HUES48 (cell line): ENCODE measurements at regions not wholly inside any gene's neighbourhood (a gene's known extent, or its start where the extent isn't known, plus 50 kb on each side); places are given as distances from the start of the nearest gene placed in this dataset.
"Not testable (repeated sequence)": the region's sequence is repeated elsewhere in the genome, so short reads cannot be mapped to it uniquely, and the experiment has no call there.

Source experiments
- H3K27ac ChIP-seq: one replicate; pipeline ENCODE4 v1.7.0; 2013; ENCODE audit warnings: low read depth, low read length, inconsistent platforms
- H3K27me3 ChIP-seq: 2 replicates; pipeline ENCODE4 v1.6.1; 2013; ENCODE audit warnings: mild to moderate bottlenecking, low read length; ENCODE audit not compliant: control insufficient read depth, insufficient read depth
- H3K36me3 ChIP-seq: 2 replicates; pipeline ENCODE4 v1.6.1; 2013; ENCODE audit warnings: low read length; ENCODE audit not compliant: control insufficient read depth, insufficient read depth
- H3K4me1 ChIP-seq: 2 replicates; pipeline ENCODE4 v1.6.1; 2013; ENCODE audit warnings: mild to moderate bottlenecking, low read length; ENCODE audit not compliant: control insufficient read depth, insufficient read depth
- H3K4me3 ChIP-seq: 2 replicates; pipeline ENCODE4 v1.5.1; 2013; ENCODE audit warnings: mild to moderate bottlenecking, low read depth, low read length
- H3K9ac ChIP-seq: 2 replicates; pipeline ENCODE4 v1.6.1; 2013; ENCODE audit warnings: mild to moderate bottlenecking, low read depth, low read length, moderate library complexity
- H3K9me3 ChIP-seq: 2 replicates; pipeline ENCODE4 v1.6.1; 2013; ENCODE audit warnings: low read length; ENCODE audit not compliant: control insufficient read depth, insufficient read depth

DNA sequence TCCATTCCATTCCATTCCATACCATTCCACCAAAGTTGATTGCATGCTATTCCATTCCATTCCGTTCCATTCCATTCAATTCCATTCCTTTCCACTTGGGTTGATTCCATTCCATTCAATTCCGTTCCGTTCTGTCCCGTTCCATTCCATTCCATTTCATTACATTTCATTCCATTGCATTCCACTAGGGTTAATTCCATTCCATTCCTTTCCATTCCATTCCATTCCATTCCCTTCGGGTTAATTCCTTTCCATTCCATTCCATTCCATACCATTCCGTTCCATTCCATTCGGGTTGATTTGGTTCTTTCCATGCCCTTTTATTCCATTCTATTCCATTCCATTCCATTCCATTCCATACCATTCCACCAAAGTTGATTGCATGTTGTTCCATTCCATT is 131.9 kb downstream of the CWH43 start:
- not testable (repeated sequence) for H3K27ac ChIP-seq, H3K36me3 ChIP-seq, H3K4me1 ChIP-seq, H3K27me3 ChIP-seq, H3K9ac ChIP-seq
- peak overlapping the region; percentile 15; the same call in 1 of the 2 replicates for H3K4me3 ChIP-seq
- peaks cover 80% of the 10 kb centered on the region for H3K9me3 ChIP-seq

DNA sequence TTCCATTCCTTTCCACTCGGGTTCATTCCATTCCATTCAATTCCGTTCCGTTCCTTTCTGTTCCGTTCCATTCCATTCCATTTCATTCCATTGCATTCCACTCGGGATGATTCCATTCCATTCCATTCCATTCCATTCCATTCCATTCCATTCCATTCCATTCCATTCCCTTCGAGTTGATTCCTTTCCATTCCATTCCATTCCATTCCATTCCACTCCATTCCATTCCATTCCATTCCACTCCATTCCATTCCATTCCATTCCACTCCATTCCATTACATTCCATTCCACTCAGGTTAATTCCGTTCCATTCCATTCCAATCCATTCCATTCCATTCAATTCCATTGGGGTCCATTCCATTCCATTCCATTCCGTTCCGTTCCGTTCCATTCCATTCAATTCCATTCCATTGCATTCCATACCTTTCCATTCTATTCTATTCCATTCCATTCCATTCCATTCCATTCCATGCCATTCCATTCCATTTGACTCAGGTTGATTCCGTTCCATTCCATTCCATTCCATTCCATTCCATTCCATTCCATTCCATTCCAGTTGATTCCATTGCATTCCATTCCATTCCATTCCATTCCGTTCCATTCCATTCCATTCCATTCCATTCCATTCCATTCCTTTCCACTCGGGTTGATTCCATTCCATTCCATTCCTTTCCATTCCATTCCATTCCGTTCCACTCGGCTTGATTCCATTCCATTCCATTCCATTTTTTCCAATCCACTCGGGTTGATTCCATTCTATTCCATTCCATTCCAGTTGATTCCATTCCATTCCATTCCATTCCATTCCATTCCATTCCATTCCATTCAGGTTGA is 132.5 kb downstream of the CWH43 start:
- not testable (repeated sequence) for H3K4me1 ChIP-seq, H3K27me3 ChIP-seq, H3K27ac ChIP-seq, H3K9ac ChIP-seq, H3K36me3 ChIP-seq
- peaks cover 74% of the 10 kb centered on the region for H3K9me3 ChIP-seq
- peak overlapping the region; percentile 15 for H3K4me3 ChIP-seq

DNA sequence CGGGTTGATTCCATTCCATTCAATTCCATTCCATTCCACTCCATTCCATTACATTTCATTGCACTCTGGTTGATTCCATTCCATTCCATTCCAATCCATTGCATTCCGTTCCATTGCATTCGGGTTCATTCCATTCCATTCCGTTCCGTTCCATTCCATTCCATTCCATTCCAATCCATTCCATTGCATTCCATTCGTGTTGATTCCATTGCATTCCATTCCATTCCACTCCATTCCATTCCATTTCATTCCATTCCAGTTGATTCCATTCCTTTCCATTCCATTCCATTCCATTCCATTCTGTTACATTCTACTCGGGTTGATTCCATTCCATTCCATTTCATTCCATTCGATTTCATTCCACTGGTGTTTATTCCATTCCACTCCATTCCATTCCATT is 133.3 kb downstream of the CWH43 start:
- H3K36me3 ChIP-seq, H3K27ac ChIP-seq, H3K9ac ChIP-seq, H3K4me1 ChIP-seq, H3K27me3 ChIP-seq: not testable (repeated sequence)
- peak overlapping the region; percentile 15 for H3K4me3 ChIP-seq
- H3K9me3 ChIP-seq, result peaks cover 69% of the 10 kb centered on the region

DNA sequence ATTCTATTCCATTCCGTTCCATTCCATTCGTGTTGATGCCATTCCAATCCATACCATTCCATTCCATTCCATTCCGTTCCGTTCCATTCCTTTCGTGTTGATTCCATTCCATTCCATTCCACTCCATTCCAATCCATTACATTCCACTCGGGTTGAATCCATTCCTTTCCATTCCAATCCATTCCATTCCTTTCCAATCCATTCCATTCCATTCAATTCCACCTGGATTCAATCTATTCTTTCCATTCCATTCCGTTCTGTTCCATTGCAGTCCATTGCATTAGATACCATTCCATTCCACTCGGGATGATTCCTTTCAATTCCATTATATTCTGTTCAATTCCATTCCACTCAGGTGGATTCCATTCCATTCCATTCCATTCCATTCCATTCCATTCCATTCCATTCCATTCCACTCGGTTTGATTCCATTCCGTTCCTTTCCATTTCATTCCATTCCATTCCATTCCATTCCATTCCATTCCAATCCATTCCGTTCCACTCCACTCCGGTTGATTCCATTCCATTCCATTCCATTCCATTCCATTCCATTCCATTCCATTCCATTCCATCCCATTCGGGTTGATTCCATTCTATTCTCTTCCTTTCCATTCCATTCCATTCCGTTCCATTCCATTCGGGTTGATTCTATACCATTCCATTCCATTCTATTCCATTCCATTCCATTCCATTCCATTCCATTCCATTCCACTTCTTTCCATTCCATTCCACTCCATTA is 134.1 kb downstream of the CWH43 start:
- H3K27me3 ChIP-seq, H3K36me3 ChIP-seq, H3K9ac ChIP-seq, H3K4me1 ChIP-seq, H3K27ac ChIP-seq: not testable (repeated sequence)
- H3K4me3 ChIP-seq, result peak overlapping the region; percentile 10
- H3K9me3 ChIP-seq, result peaks cover 64% of the 10 kb centered on the region

DNA sequence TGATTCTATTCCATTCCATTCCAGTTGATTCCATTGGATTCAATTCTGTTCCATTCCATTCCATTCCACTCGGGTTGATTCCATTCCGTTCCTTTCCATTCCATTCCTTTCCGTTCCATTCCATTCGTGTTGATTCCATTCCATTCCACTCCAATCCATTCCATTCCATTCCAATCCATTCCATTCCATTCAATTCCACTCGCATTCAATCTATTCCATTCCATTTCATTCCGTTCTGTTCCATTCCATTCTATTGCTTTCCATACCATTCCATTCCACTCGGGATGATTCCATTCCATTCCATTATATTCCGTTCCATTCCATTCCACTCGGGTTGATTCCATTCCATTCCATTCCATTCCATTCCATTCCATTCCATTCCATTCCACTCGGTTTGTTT is 134.7 kb downstream of the CWH43 start:
- not testable (repeated sequence) for H3K36me3 ChIP-seq, H3K27ac ChIP-seq, H3K27me3 ChIP-seq, H3K4me1 ChIP-seq, H3K9ac ChIP-seq
- H3K9me3 ChIP-seq, result peaks cover 58% of the 10 kb centered on the region
- H3K4me3 ChIP-seq, result peak overlapping the region; percentile 7

DNA sequence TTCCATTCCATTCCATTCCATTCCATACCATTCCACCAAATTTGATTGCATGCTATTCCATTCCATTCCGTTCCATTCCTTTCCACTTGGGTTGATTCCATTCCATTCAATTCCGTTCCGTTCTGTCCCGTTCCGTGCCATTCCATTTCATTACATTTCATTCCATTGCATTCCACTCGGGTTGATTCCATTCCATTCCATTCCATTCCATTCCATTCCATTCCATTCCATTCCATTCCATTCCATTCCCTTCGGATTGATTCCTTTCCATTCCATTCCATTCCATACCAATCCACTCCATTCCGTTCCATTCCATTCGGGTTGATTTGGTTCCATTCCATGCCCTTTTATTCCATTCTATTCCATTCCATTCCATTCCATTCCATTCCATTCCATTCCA is 140.4 kb downstream of the CWH43 start:
- H3K4me1 ChIP-seq, H3K27me3 ChIP-seq, H3K27ac ChIP-seq, H3K36me3 ChIP-seq, H3K4me3 ChIP-seq, H3K9ac ChIP-seq: not testable (repeated sequence)
- H3K9me3 ChIP-seq, result peaks cover 12% of the 10 kb centered on the region; the same call in 1 of the 2 replicates

DNA sequence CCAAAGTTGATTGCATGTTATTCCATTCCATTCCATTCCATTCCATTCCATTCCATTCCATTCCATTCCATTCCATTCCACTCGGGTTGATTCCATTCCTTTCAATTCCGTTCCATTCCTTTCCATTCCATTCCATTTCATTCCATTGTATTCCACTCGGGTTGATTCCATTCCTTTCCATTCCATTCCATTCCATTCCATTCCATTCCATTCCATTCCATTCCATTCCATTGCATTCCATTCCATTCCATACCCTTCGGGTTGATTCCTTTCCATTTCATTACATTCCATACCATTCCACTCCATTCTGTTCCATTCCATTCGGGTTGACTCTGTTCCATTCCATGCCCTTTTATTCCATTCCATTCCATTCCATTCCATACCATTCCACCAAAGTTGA is 140.8 kb downstream of the CWH43 start:
- H3K27me3 ChIP-seq, H3K4me1 ChIP-seq, H3K9ac ChIP-seq, H3K4me3 ChIP-seq, H3K27ac ChIP-seq, H3K36me3 ChIP-seq: not testable (repeated sequence)
- peaks cover 13% of the 10 kb centered on the region; the same call in 1 of the 2 replicates for H3K9me3 ChIP-seq

DNA sequence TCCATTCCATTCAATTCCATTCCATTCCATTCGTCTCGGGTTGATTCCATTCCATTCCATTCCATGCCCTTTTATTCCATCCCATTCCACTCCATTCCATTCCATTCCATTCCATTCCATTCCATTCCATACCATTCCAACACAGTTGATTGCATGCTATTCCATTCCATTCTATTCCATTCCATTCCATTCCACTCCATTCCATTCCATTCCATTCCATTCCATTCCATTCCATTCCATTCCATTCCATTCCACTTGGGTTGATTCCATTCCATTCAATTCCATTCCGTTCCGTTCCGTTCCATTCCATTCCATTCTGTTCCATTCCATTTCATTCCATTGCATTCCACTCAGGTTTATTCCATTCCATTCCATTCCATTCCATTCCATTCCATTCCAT is 143.3 kb downstream of the CWH43 start:
- not testable (repeated sequence) for H3K4me1 ChIP-seq, H3K27ac ChIP-seq, H3K9me3 ChIP-seq, H3K9ac ChIP-seq, H3K4me3 ChIP-seq, H3K27me3 ChIP-seq, H3K36me3 ChIP-seq

DNA sequence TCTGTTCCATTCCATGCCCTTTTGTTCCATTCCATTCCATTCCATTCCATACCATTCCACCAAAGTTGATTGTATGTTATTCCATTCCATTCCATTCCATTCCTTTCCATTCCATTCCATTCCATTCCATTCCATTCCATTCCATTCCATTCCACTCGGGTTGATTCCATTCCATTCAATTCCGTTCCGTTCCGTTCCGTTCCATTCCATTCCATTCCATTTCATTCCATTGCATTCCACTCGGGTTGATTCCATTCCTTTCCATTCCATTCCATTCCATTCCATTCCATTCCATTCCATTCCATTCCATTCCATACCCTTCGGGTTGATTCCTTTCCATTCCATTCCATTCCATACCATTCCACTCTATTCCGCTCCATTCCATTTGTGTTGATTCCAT is 143.8 kb downstream of the CWH43 start:
- H3K36me3 ChIP-seq, H3K27ac ChIP-seq, H3K9me3 ChIP-seq, H3K9ac ChIP-seq, H3K27me3 ChIP-seq, H3K4me1 ChIP-seq, H3K4me3 ChIP-seq: not testable (repeated sequence)

DNA sequence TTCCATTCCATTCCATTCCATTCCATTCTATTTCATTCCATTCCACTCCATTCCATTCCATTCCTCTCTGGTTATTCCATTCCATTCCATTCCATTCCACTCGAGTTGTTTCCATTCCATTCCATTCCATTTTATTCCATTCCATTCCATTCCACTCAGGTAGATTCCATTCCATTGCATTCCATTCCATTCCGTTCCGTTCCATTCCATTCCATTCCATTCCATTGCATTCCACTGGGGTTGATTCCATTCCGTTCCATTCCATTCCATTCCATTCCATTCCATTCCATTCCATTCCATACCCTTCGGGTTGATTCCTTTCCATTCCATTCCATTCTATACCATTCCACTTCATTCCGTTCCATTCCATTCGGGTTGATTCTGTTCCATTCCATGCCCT is 144.6 kb downstream of the CWH43 start:
- H3K9ac ChIP-seq, H3K4me3 ChIP-seq, H3K9me3 ChIP-seq, H3K27ac ChIP-seq, H3K4me1 ChIP-seq, H3K27me3 ChIP-seq, H3K36me3 ChIP-seq: not testable (repeated sequence)

DNA sequence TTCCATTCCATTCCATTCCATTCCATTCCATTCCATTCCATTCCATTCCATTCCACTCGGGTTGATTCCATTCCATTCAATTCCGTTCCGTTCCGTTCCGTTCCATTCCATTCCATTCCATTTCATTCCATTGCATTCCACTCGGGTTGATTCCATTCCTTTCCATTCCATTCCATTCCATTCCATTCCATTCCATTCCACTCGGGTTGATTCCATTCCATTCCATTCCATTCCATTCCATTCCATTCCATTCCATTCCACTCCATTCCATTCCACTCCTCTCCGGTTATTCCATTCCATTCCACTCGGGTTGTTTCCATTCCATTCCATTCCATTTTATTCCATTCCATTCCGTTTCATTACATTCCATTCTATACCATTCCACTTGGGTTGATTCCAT is 151.0 kb downstream of the CWH43 start:
- H3K9me3 ChIP-seq, H3K27me3 ChIP-seq, H3K4me3 ChIP-seq, H3K36me3 ChIP-seq, H3K4me1 ChIP-seq, H3K9ac ChIP-seq, H3K27ac ChIP-seq: not testable (repeated sequence)
